Kasumi-1 (cell line): ENCODE measurements at regions not wholly inside any gene's neighbourhood (a gene's known extent, or its start where the extent isn't known, plus 50 kb on each side); places are given as distances from the start of the nearest gene placed in this dataset.

Source experiments
- DNase-seq, 2 experiments: peaks; one replicate each; lab custom pipeline; 2025; lab: John Stamatoyannopoulos, UW

DNA sequence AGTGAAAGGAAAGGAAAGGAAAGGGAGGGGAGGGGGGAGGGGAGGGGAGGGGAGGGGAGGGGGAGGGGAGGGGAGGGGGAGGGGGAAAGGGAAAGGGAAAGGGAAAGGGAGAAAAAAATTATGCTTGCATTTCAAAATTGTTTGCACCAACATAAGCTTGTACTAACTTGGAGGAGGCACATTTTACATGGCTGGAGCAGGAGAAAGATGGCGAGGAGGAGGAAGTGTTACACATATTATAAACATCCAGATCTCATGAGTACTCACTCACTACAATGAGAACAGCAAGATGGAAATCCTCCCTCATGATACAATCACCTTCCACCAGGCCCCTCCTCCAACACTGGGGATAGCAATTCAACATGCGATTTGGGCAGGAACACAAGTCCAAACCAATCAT lies 660.2 kb upstream of the CDH2 start:
- DNase-seq = no peak

- no peak for DNase-seq
Observed at GRCh38 chr18:28834889-28835288, 658.0 kb upstream of the CDH2 start.

GRCh38 chr18:28831908-28832307 lies 655.0 kb upstream of the CDH2 start:
- DNase-seq = no peak

DNA sequence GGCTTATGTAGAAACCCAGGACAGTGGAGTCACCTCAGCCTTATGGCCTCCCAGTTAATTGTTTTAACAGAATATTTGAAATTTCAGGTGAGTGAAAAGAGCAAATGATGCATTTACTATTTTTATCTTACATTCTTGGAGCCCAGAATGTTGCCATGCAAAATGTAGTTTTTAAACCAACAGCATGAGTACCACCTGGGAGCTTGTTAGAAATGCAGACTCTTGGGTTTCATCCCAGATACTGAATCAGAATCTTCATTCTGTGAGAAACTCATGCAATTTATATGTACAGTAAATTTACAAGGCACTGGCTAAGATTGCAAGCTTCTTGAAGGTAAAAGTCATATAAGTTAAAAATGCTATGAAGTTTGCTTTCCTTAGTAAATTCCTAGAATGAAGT lies 654.5 kb upstream of the CDH2 start:
- DNase-seq = no peak

DNA sequence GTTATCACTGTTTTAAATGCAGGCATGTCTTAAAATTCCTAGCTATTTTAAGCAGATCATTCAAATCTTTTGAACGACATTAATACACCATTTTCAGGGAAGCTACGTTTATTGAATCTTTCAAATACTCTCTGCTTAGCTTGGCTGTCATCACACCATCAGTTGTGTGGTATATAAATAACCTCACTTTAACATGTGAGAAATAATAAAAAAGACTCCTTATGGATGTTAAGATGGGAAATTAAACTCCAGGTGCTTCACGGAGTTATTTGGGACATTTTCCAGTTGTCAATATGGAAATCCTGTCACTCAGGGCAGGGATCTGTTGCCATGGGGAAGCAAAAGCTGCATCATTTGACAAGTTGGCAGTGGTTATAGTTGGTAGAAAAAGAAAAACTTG lies 649.2 kb upstream of the CDH2 start:
- DNase-seq = no peak

- DNase-seq = no peak
Observed at GRCh38 chr18:28824183-28824574, 647.2 kb upstream of the CDH2 start.

GRCh38 chr18:28823506-28824182 lies 646.7 kb upstream of the CDH2 start:
- no peak for DNase-seq

- DNase-seq = peak; percentile 33 to 59
Observed at GRCh38 chr18:28820353-28820752, 643.4 kb upstream of the CDH2 start.

DNA sequence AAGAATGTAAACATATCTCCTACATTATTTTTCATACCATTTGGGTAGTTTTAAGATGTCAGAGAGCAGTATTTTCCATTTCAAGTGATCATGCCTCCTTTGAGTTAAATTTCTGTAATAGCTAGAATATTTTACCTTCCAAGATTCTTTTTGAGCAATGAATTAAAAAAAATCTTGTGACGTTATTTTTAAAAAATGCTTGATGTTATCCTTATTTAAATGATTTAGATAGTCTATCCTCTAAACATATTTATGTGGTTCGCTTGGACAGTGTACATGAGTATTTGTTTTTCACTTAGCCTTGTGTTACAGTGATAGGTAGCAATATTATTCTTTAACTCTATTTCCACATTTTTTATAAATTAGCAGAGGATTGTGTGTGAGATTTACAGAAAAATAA lies 639.2 kb upstream of the CDH2 start:
- DNase-seq = no peak

- no peak for DNase-seq
Observed at GRCh38 chr18:28814365-28814764, 637.4 kb upstream of the CDH2 start.

- DNase-seq = no peak
Observed at GRCh38 chr18:28808373-28808772, 631.4 kb upstream of the CDH2 start.

- no peak for DNase-seq
Observed at GRCh38 chr18:28805491-28805890, 628.6 kb upstream of the CDH2 start.

DNA sequence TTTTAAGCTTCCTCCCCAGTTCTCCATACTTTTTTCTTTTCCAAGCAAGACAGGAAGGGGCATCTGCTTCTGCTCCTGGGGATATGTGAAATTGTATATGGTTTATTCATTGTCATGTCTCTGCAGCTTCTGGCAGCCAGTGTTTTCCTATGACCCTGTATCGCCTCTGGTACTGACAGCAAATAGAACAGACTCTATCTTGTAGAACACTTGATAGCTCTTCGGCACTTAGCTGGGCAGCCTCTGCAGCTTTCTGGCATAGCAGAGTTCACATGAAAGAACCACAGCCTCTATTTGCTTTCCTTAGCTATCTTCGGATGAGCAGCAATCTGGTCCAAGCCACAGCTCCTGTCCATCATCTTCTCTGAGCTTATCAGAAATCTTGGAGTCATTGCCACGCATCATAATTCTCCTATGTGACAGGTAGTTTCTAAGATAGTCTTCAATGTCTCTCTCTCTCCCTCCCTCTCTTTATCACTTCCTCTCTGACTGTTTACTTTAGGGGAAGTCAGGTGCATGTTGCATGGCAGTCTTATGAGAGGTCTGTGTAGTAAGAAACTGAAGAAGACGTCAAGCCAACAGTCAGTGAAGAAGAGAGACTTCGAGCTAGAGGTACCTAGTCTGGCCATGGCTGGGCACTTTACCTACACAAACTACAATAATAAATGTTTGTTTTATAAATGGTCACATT lies 627.7 kb upstream of the CDH2 start:
- DNase-seq = peak; percentile 10 to 22

GRCh38 chr18:28802546-28802945 lies 625.6 kb upstream of the CDH2 start:
- DNase-seq = peak; percentile 37 to 38

GRCh38 chr18:28801876-28802275 lies 624.9 kb upstream of the CDH2 start:
- no peak for DNase-seq

GRCh38 chr18:28794459-28795245 lies 617.7 kb upstream of the CDH2 start:
- DNase-seq = no peak

DNA sequence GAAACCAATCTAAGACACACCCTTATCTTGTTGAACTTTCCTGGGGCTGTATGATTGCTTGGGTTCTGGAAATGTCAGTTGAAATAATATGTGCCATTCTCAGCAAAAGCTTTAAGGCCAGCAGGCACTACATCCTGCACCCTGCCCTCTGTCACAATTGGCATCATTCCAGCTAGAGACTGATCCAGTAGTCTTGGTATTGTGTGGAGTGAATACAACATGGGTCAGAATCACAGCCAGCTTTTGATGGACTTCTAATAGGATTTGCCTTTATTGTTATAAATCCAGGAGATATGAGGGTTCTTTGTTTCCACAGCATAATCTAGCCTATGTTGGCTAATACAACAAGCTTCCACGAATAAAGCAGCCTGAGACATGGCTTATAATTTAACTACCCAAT lies 617.0 kb upstream of the CDH2 start:
- DNase-seq = no peak

GRCh38 chr18:28792404-28793086 lies 615.6 kb upstream of the CDH2 start:
- no peak for DNase-seq

GRCh38 chr18:28791101-28791500 lies 614.2 kb upstream of the CDH2 start:
- DNase-seq = no peak

DNA sequence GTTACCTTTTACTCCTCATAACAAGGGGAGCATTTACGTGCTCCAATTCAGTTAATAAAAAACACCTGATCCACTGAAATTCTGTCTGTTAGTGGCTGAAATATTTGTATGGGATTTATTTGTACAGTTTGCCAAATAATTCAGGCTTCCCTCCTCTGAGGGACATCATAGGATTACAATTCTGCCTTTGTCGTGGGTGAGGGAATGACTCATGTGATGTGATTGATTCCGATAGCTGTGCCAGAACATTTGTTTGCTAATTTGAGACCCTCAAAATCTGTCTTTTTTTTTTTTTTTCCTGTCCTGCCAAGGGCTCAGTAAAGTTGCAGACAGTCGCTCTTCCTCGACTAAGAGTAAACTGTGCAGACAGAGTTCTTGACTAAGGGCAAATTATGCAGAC lies 612.6 kb upstream of the CDH2 start:
- DNase-seq = no peak

DNA sequence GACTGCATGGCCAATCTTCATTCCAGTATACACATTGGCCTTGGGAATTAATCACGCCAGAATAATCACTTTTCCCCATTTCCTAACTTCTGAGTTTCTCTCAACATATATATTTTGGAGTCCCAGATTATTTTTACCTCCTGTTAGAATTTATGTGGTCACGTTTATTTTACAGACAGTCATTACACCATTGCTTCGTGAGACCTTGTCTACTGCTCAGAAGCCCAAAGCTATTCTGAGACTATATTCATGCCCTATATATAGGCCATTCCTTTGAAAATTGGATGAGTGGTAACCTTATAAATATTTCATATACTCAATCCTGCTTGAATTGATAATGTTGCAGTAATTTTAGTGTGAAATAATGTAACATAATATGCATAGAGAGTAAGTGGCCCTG lies 610.0 kb upstream of the CDH2 start:
- DNase-seq = no peak

DNA sequence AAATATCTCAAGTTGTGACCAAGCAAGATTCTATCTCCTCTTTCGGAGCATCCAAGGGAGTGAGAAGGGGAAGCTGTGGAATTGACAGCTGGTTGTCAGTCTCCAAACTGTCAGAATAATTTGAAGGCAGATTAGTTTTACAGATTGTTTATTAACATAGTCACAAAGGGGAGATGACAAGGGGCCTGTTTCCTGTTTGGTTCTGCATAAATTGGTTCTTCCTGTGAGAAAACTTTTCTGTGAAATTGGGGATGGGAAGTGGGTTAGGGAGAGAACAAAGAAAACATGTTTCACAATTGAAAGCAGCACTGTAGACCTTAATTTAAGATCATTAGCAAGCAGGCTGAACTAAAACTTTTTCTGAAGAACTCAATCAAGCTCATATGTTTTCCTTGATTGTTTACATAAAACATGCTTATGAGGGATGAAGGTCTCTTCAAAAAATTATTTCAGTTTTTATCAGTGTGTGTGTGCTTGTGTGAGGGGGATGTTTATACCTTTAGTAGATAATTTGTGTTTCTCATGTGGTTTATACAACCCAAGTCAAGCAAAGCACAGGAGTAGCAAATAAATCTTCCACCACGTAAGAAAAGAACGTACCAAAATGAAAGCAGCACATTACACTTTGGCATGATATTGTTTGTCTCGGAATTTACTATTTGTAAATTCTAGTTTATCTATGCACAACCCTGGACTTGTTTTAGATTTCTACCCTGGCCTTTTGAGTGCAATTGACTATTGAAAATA lies 604.9 kb upstream of the CDH2 start:
- no peak for DNase-seq
